ENCODE measurements at regions not wholly inside any gene's neighbourhood (a gene's known extent, or its start where the extent isn't known, plus 50 kb on each side); places are given as distances from the start of the nearest gene placed in this dataset.
A peak's percentile ranks its signal among the peaks of the same experiment; 100 is the strongest.

DNA sequence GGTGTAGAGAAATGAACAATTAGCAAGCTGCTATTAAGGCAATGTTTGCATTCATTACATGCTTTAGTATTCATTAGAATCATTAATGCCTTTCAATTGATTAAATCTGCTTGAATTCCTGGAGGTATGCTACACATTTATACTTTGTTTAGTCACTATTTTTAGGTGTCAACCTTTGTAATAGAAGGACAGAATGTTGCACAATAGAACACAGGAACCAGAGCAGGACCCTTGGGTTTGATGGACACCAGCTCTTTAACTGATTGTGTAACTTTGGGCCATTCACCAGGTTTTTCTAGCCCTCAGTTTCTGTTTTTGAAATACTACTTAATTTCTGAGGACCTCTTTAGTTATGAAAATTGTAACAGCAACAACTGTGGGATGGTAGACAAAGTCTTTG, 317.6 kb upstream of the UMPS start:
- peak in 1 of 2 donors; percentile 8 for TF ChIP-seq RAD21 (IDR thresholded peaks at IDR 0.05)
- peak; percentile 53 to 79 for TF ChIP-seq HNF4A (conservative IDR thresholded peaks at IDR 0.05)
- TF ChIP-seq YY1 (IDR thresholded peaks at IDR 0.05) = peak; percentile 48
- peak in 1 of 2 donors; percentile 41 for TF ChIP-seq JUND (IDR thresholded peaks at IDR 0.05)
- TF ChIP-seq, protein P1, sequence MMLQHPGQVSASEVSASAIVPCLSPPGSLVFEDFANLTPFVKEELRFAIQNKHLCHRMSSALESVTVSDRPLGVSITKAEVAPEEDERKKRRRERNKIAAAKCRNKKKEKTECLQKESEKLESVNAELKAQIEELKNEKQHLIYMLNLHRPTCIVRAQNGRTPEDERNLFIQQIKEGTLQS (IDR thresholded peaks at IDR 0.05) = no peak
- TF ChIP-seq EGR1 (IDR thresholded peaks at IDR 0.05; ENCODE audit: low read depth in 2 of 2) = no peak
- TF ChIP-seq, protein P2, sequence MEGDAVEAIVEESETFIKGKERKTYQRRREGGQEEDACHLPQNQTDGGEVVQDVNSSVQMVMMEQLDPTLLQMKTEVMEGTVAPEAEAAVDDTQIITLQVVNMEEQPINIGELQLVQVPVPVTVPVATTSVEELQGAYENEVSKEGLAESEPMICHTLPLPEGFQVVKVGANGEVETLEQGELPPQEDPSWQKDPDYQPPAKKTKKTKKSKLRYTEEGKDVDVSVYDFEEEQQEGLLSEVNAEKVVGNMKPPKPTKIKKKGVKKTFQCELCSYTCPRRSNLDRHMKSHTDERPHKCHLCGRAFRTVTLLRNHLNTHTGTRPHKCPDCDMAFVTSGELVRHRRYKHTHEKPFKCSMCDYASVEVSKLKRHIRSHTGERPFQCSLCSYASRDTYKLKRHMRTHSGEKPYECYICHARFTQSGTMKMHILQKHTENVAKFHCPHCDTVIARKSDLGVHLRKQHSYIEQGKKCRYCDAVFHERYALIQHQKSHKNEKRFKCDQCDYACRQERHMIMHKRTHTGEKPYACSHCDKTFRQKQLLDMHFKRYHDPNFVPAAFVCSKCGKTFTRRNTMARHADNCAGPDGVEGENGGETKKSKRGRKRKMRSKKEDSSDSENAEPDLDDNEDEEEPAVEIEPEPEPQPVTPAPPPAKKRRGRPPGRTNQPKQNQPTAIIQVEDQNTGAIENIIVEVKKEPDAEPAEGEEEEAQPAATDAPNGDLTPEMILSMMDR (IDR thresholded peaks at IDR 0.05; ENCODE audit: low read depth, low read length, missing input control) = no peak
- TF ChIP-seq SP1 (IDR thresholded peaks at IDR 0.05) = no peak
- TF ChIP-seq GABPA (IDR thresholded peaks at IDR 0.05 in 1 of 2, conservative IDR thresholded peaks at IDR 0.05 in 1 of 2) = no peak
- TF ChIP-seq NR2F2 (IDR thresholded peaks at IDR 0.05) = no peak
- TF ChIP-seq, protein P3, sequence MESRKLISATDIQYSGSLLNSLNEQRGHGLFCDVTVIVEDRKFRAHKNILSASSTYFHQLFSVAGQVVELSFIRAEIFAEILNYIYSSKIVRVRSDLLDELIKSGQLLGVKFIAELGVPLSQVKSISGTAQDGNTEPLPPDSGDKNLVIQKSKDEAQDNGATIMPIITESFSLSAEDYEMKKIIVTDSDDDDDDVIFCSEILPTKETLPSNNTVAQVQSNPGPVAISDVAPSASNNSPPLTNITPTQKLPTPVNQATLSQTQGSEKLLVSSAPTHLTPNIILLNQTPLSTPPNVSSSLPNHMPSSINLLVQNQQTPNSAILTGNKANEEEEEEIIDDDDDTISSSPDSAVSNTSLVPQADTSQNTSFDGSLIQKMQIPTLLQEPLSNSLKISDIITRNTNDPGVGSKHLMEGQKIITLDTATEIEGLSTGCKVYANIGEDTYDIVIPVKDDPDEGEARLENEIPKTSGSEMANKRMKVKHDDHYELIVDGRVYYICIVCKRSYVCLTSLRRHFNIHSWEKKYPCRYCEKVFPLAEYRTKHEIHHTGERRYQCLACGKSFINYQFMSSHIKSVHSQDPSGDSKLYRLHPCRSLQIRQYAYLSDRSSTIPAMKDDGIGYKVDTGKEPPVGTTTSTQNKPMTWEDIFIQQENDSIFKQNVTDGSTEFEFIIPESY (IDR thresholded peaks at IDR 0.05) = no peak
- peak; percentile 14 to 69 for TF ChIP-seq RXRA (IDR thresholded peaks at IDR 0.05)
- Histone ChIP-seq H3K27me3 (ENCODE audit: control insufficient read depth in 4 of 4, insufficient read depth in 4 of 4, low read length in 3 of 4) (no peaks in the 10 kb centered on the region), H3K36me3 (ENCODE audit: control insufficient read depth in 4 of 4, insufficient read depth in 3 of 4, low read depth in 1 of 4, low read length in 3 of 4) (peaks cover 0 to 1% (median 0%) of the 10 kb centered on the region in 4 donors), H3K27ac (ENCODE audit: low read depth in 1 of 2, low read length in 2 of 2) (peak overlapping the region in 1 of 2 donors; percentile 21), H3K9ac (ENCODE audit: low read depth in 1 of 2, low read length in 2 of 2) (no peak overlapping the region), H3K4me3 (ENCODE audit: low read depth in 1 of 3, low read length in 3 of 3) (no peak overlapping the region), H3K9me3 (ENCODE audit: control insufficient read depth in 4 of 4, low read length in 3 of 4) (no peaks in the 10 kb centered on the region), H3K4me1 (ENCODE audit: control insufficient read depth in 4 of 4, insufficient read depth in 4 of 4, low read length in 3 of 4) (peaks cover 3 to 24% (median 18%) of the 10 kb centered on the region in 4 donors)
- DNase-seq (ENCODE audit: low spot score) = no peak

DNA sequence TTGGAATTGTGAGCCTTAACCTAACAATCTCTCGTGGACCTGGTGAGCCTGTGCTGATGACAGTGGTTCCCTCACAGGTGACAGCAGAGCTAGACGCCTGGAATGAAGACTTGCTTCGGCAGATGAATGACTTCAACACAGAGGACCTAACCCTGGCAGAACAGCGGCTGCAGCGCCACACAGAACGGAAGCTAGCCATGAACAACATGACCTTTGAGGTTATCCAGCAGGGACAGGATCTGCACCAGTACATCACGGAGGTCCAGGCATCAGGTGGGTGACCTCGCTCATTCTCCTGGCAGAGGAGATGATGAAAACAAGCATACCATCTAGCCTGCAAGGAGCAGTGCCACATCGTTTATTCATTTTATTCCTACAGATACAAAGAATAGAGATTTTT, 316.9 kb upstream of the UMPS start:
- Histone ChIP-seq H3K4me1 (ENCODE audit: control insufficient read depth in 4 of 4, insufficient read depth in 4 of 4, low read length in 3 of 4) (peaks cover 3 to 24% (median 18%) of the 10 kb centered on the region in 4 donors), H3K36me3 (ENCODE audit: control insufficient read depth in 4 of 4, insufficient read depth in 3 of 4, low read depth in 1 of 4, low read length in 3 of 4) (peaks cover 0 to 1% (median 0%) of the 10 kb centered on the region in 4 donors), H3K27me3 (ENCODE audit: control insufficient read depth in 4 of 4, insufficient read depth in 4 of 4, low read length in 3 of 4) (no peaks in the 10 kb centered on the region), H3K27ac (ENCODE audit: low read depth in 1 of 2, low read length in 2 of 2) (no peak overlapping the region), H3K4me3 (ENCODE audit: low read depth in 1 of 3, low read length in 3 of 3) (no peak overlapping the region), H3K9me3 (ENCODE audit: control insufficient read depth in 4 of 4, low read length in 3 of 4) (no peaks in the 10 kb centered on the region), H3K9ac (ENCODE audit: low read depth in 1 of 2, low read length in 2 of 2) (no peak overlapping the region)
- DNase-seq (ENCODE audit: low spot score) = no peak
- peak; percentile 22 to 43 for TF ChIP-seq HNF4A (conservative IDR thresholded peaks at IDR 0.05)
- TF ChIP-seq SP1 (IDR thresholded peaks at IDR 0.05) = peak; percentile 24
- TF ChIP-seq FOXA1 (IDR thresholded peaks at IDR 0.05) = no peak
- TF ChIP-seq, protein P4, sequence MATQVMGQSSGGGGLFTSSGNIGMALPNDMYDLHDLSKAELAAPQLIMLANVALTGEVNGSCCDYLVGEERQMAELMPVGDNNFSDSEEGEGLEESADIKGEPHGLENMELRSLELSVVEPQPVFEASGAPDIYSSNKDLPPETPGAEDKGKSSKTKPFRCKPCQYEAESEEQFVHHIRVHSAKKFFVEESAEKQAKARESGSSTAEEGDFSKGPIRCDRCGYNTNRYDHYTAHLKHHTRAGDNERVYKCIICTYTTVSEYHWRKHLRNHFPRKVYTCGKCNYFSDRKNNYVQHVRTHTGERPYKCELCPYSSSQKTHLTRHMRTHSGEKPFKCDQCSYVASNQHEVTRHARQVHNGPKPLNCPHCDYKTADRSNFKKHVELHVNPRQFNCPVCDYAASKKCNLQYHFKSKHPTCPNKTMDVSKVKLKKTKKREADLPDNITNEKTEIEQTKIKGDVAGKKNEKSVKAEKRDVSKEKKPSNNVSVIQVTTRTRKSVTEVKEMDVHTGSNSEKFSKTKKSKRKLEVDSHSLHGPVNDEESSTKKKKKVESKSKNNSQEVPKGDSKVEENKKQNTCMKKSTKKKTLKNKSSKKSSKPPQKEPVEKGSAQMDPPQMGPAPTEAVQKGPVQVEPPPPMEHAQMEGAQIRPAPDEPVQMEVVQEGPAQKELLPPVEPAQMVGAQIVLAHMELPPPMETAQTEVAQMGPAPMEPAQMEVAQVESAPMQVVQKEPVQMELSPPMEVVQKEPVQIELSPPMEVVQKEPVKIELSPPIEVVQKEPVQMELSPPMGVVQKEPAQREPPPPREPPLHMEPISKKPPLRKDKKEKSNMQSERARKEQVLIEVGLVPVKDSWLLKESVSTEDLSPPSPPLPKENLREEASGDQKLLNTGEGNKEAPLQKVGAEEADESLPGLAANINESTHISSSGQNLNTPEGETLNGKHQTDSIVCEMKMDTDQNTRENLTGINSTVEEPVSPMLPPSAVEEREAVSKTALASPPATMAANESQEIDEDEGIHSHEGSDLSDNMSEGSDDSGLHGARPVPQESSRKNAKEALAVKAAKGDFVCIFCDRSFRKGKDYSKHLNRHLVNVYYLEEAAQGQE (IDR thresholded peaks at IDR 0.05) = no peak
- TF ChIP-seq RXRA (IDR thresholded peaks at IDR 0.05) = peak in 1 of 2 donors; percentile 13
- TF ChIP-seq, protein P5, sequence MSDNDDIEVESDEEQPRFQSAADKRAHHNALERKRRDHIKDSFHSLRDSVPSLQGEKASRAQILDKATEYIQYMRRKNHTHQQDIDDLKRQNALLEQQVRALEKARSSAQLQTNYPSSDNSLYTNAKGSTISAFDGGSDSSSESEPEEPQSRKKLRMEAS (IDR thresholded peaks at IDR 0.05) = no peak
- TF ChIP-seq, protein P2 (IDR thresholded peaks at IDR 0.05; ENCODE audit: low read depth, low read length, missing input control) = no peak
- 41% methylated on average over 9 of the region's 9 CpGs for WGBS

Measured in liver (tissue), 8 donors.